PC-3 (cell line): ENCODE measurements at regions not wholly inside any gene's neighbourhood (a gene's known extent, or its start where the extent isn't known, plus 50 kb on each side); places are given as distances from the start of the nearest gene placed in this dataset.

Experiments used
- CTCF ChIP-seq: fragments of 300-600 bp; sonication (generic); conservative IDR thresholded peaks from 2 replicates; pipeline ENCODE4 v1.5.1; 2017; ENCODE audit warnings: antibody characterized with exemption, low read depth, mild to moderate bottlenecking, low read length
- EZH2 ChIP-seq: fragments of 300-600 bp; sonication (generic); IDR thresholded peaks from one replicate; pipeline ENCODE4 v1.6.1; 2017; ENCODE audit warnings: antibody characterized with exemption, mild to moderate bottlenecking, low read length; ENCODE audit not compliant: unreplicated experiment

DNA sequence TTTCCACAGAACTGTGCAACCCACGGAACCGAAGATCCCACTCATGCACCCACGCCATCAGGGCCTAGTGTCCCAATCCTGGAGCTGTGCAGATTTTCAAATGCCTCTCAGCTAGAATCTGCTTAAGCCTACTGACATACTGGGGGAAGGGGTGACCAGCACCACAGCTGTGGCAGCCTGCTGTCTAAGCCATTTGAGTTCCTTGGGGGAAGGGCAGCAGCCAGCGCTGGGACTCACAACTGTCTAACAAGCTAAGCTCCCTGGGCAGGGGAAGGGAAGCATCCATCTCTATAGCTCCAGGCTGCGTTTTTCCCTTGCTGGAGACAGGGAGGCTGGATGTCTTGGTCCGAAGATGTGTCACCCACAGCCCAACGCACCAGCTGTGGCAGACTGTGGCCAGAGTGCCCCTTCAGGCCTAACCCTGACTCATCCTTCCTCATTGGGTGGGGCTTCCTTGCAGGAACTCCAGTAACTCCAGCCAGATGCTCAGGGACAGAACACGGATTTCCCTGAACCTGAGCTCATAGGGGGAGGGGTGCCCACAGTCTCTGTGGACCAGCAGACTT is 194.8 kb downstream of the CHRDL1 start:
- TF ChIP-seq EZH2 (no peak), CTCF (no peak)
